Subcutaneous abdominal adipose tissue (tissue), 5 donors: ENCODE measurements at regions not wholly inside any gene's neighbourhood (a gene's known extent, or its start where the extent isn't known, plus 50 kb on each side); places are given as distances from the start of the nearest gene placed in this dataset.

Experiments
- H3K27ac ChIP-seq: one replicate; pipeline ENCODE4 v1.7.0; 2013; ENCODE audit warnings: low read depth, mild to moderate bottlenecking, inconsistent platforms, low read length, moderate library complexity
- H3K27me3 ChIP-seq, 5 donors: one replicate each; pipeline ENCODE4 v1.7.0; 2013; ENCODE audit warnings: low read length in 5 of 5, inconsistent platforms in 1 of 5; ENCODE audit not compliant: control insufficient read depth in 5 of 5, insufficient read depth in 4 of 5
- H3K36me3 ChIP-seq, 5 donors: one replicate each; pipeline ENCODE4 v1.7.0; 2013; ENCODE audit warnings: low read length in 5 of 5; ENCODE audit not compliant: control insufficient read depth in 5 of 5, insufficient read depth in 5 of 5
- H3K4me1 ChIP-seq, 5 donors: one replicate each; pipeline ENCODE4 v1.7.0; 2013; ENCODE audit warnings: low read length in 5 of 5, mild to moderate bottlenecking in 3 of 5, moderate library complexity in 1 of 5; ENCODE audit not compliant: control insufficient read depth in 5 of 5, insufficient read depth in 5 of 5
- H3K4me3 ChIP-seq, 5 donors: one replicate each; pipeline ENCODE4 v1.7.0; 2013; ENCODE audit warnings: low read length in 5 of 5, low read depth in 1 of 5
- H3K9ac ChIP-seq, 5 donors: one replicate each; pipeline ENCODE4 v1.7.0; 2013; ENCODE audit warnings: low read length in 5 of 5, mild to moderate bottlenecking in 4 of 5, moderate library complexity in 3 of 5
- H3K9me3 ChIP-seq, 5 donors: one replicate each; pipeline ENCODE4 v1.7.0; 2013; ENCODE audit warnings: low read length in 5 of 5; ENCODE audit not compliant: control insufficient read depth in 5 of 5
- donor health status: healthy.
- donor health status: healthy.
- donor health status: healthy.
- donor health status: healthy.
- donor health status: healthy.

DNA sequence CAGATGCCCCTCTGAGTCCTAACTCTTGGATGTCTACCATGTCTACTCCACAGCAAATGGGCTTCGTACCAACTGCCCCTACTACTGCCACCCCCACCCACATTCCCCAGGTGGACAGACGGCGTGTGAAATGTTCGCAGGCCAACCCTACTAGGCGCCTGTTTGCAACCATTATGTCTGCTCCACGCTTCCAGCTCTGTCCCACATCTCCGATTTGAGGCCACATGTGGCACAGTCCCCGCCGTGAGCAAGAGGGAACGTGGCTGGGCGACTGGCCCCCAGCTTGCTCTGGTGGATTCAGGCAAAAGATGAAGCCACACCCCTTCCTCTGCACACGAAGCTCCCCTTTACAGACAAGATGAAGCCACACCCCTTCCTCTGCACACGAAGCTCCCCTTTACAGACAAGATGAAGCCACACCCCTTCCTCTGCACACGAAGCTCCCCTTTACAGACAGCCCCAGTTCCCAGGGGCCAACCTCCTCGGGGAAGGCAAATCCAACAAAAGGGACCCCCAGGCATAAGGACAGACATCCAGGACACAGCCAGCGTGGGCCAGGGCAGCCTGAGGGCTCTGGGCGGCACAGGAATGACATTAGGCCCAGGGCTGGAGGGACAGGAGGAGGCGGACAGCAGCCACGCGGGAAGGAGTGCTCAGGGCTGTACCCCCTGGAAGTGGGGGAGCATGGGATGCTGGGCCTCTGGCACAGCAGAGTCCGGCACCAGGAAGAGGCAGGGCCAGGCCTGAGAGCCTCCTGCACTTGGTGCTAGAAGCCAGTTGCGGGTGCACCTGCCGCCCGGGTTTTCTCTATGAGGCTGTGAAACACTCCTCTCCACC, 106.2 kb downstream of the SHANK2 start:
- H3K27me3 ChIP-seq = peaks cover under 1 to 12% (median 6%) of the 10 kb centered on the region in 5 donors

DNA sequence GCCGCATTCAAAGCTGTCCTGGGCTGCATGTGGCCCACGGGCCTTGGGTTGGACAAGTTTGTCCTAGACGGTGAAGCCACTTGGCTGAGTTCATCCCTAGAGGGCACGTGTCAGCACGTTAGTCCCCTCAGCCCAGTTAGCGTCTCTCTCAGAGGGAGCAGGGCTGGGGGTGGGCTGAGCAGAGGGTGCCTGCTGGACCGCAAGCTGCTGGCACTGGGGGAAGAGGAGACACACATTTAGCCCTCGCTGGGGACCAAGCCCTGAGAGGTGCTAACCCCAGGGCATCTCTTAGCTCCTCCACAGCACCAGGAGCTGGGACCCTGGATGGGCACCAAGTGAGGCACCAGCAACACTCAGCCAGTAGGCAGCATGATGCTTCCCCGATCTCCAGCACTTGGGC, 107.0 kb downstream of the SHANK2 start:
- peaks cover 0 to 9% (median 5%) of the 10 kb centered on the region in 5 donors for H3K9me3 ChIP-seq
- H3K36me3 ChIP-seq = no peaks in the 10 kb centered on the region
- no peak overlapping the region for H3K27ac ChIP-seq
- H3K4me3 ChIP-seq = no peak overlapping the region
- peaks cover 0 to 7% (median 6%) of the 10 kb centered on the region in 5 donors for H3K27me3 ChIP-seq
- no peaks in the 10 kb centered on the region for H3K4me1 ChIP-seq
- no peak overlapping the region for H3K9ac ChIP-seq

More for the DNA sequence above, 106.2 kb downstream of the SHANK2 start:
- no peak overlapping the region for H3K27ac ChIP-seq
- no peaks in the 10 kb centered on the region for H3K36me3 ChIP-seq
- peaks cover 0 to 13% (median 5%) of the 10 kb centered on the region in 5 donors for H3K9me3 ChIP-seq
- no peak overlapping the region for H3K4me3 ChIP-seq
- H3K4me1 ChIP-seq = no peaks in the 10 kb centered on the region
- no peak overlapping the region for H3K9ac ChIP-seq

- Histone ChIP-seq H3K9me3 (peaks cover 0 to 9% (median 5%) of the 10 kb centered on the region in 5 donors), H3K4me1 (peaks cover 0 to 4% (median under 1%) of the 10 kb centered on the region in 5 donors), H3K4me3 (no peak overlapping the region)
These were observed 107.6 kb downstream of the SHANK2 start for GRCh38 chr11:71144736-71145135.

DNA sequence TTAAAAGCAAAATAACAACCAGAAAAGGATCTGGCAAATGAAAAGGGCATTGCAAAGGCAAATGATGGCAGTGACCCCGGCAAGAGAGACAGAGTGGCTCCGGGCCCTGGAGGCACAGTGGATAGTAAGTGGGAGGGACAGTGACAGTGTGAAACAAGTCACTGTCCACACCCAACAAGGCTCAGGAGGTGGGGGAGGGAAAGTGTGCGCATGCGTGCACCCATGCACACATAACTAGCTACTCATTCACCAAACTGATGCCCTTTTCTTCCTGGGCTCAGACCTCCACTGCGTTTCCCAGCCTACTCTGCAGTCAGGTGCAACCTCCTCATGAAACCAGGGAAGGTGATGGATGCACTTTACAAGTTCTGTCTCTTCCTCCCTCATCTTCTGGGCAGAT, 108.4 kb downstream of the SHANK2 start:
- Histone ChIP-seq H3K4me1 (peaks cover 0 to 6% (median 2%) of the 10 kb centered on the region in 5 donors), H3K27ac (no peak overlapping the region)

More at GRCh38 chr11:71144736-71145135, 107.6 kb downstream of the SHANK2 start:
- Histone ChIP-seq H3K36me3 (no peaks in the 10 kb centered on the region), H3K27me3 (peaks cover 0 to 8% (median 6%) of the 10 kb centered on the region in 5 donors), H3K9ac (no peak overlapping the region), H3K27ac (no peak overlapping the region)

DNA sequence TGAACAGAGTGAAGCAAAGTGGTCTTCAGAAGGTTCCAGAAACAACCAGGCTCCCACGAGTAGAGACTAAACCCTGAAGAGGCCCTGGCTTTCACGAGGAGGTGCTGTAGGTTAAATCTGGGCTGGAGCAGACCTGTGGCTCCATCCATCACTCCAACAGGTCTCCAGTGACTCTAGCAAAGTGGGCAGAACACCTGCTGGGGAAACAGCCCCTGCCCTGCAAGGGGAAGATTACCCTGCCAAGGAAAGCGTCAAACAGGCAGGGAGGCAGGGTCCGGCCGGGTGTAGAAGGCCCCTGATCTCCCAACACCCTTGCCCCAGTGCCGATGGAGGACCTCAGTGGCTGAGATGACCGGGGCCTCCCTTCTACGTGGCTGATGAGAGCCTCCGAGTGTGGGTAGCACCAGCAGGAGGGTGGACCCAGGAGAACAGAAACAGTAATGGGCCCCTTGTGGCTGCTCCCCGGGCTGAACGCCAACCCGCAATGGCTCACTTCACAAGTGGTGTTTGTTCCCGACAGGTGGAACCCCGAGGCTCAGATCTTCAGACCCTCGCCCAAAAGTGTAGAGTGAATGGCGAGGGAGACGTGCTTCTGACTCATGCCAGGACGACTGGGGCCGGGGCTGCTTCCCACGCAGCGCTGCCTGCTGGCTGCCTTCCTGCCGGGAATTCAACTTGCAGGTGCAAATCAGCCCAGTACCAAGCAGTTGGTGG, 112.0 kb downstream of the SHANK2 start:
- no peaks in the 10 kb centered on the region for H3K36me3 ChIP-seq
- no peak overlapping the region for H3K27ac ChIP-seq
- no peak overlapping the region for H3K4me3 ChIP-seq
- H3K4me1 ChIP-seq = peaks cover 0 to 6% (median 2%) of the 10 kb centered on the region in 5 donors
- H3K9ac ChIP-seq = no peak overlapping the region
- peaks cover 4 to 9% (median 5%) of the 10 kb centered on the region in 5 donors for H3K9me3 ChIP-seq
- peaks cover 0 to 3% (median 0%) of the 10 kb centered on the region in 5 donors for H3K27me3 ChIP-seq

More for the DNA sequence above, 108.4 kb downstream of the SHANK2 start:
- H3K9me3 ChIP-seq = peaks cover 0 to 9% (median 5%) of the 10 kb centered on the region in 5 donors
- peaks cover 0 to 8% (median 6%) of the 10 kb centered on the region in 5 donors for H3K27me3 ChIP-seq
- no peak overlapping the region for H3K4me3 ChIP-seq
- H3K9ac ChIP-seq = no peak overlapping the region
- no peaks in the 10 kb centered on the region for H3K36me3 ChIP-seq

GRCh38 chr11:71139516-71140205, 112.7 kb downstream of the SHANK2 start:
- no peak overlapping the region for H3K9ac ChIP-seq
- H3K27ac ChIP-seq = no peak overlapping the region

GRCh38 chr11:71138737-71139425, 113.5 kb downstream of the SHANK2 start:
- Histone ChIP-seq H3K4me1 (peaks cover 0 to 6% (median 2%) of the 10 kb centered on the region in 5 donors), H3K36me3 (no peaks in the 10 kb centered on the region), H3K27me3 (peaks cover 0 to 3% (median 0%) of the 10 kb centered on the region in 5 donors), H3K27ac (no peak overlapping the region), H3K9me3 (peaks cover 0 to 5% (median 1%) of the 10 kb centered on the region in 5 donors), H3K9ac (no peak overlapping the region), H3K4me3 (no peak overlapping the region)

More at GRCh38 chr11:71139516-71140205, 112.7 kb downstream of the SHANK2 start:
- H3K27me3 ChIP-seq = peaks cover 0 to 3% (median 0%) of the 10 kb centered on the region in 5 donors
- H3K9me3 ChIP-seq = peaks cover 4 to 9% (median 5%) of the 10 kb centered on the region in 5 donors
- H3K4me3 ChIP-seq = no peak overlapping the region
- H3K36me3 ChIP-seq = no peaks in the 10 kb centered on the region
- H3K4me1 ChIP-seq = peaks cover 0 to 6% (median 2%) of the 10 kb centered on the region in 5 donors

DNA sequence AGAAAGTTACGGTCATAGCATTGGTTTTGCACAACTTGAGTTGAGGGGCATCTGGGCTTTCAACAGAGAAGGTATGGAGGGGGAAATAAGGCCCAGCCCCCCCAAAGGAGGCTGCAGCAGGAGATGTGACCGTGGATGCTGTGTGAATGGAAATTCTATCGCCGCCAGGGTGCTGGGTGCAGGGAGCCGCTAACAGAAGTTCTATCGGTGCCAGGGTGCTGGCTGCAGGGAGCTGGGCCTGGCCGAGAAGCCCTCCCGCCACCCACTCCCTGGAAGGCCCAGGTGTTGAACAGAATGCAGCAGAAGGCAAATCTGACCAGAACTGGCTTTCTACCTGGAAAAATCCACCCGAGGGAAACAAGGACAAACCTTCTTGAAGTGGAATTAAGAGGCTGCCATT, 115.0 kb downstream of the SHANK2 start:
- Histone ChIP-seq H3K27me3 (peaks cover 0 to 3% (median 0%) of the 10 kb centered on the region in 5 donors), H3K36me3 (no peaks in the 10 kb centered on the region), H3K9me3 (peaks cover 0 to 5% (median 0%) of the 10 kb centered on the region in 5 donors), H3K4me1 (peaks cover 0 to 6% (median 2%) of the 10 kb centered on the region in 5 donors), H3K4me3 (no peak overlapping the region), H3K27ac (no peak overlapping the region), H3K9ac (no peak overlapping the region)
